Activated CD4-positive, alpha-beta T cell treated with anti-CD3 and anti-CD28 coated beads, Interleukin-2, Interleukin-4, amounts not matched to agents 100 ng/mL and 50 ng/mL, durations not matched to agents 16 hours and 8 hours (primary cell): ENCODE measurements at regions not wholly inside any gene's neighbourhood (a gene's known extent, or its start where the extent isn't known, plus 50 kb on each side); places are given as distances from the start of the nearest gene placed in this dataset.

ENCODE experiments used
- DNase-seq: peaks from one replicate; pipeline ENCODE4 v3.0.0-alpha.2; 2020; ENCODE audit warnings: low spot score

GRCh38 chr2:23291239-23291638, 93.7 kb upstream of the KLHL29 start:
- no peak for DNase-seq

GRCh38 chr2:23292024-23292423, 93.0 kb upstream of the KLHL29 start:
- DNase-seq = no peak

GRCh38 chr2:23293063-23293462, 91.9 kb upstream of the KLHL29 start:
- no peak for DNase-seq

DNA sequence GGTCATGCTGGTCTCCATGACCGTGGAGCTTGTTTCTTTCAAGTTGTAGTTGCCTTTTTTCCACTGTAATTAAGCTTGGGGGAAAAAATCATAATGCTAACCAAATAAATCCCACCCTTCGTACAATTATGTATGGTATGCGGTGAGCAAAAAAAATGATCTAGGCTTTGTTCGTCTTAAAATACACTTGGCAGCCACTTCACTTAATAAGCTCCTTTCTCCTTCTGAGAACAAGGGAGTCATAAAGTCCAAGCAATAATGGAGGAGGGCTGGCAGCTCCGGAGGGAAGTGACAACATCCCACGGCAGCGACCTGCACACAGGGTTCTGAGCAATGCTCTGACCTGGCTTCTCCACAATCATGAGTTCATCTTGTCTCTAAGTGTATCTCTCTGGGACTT, 91.2 kb upstream of the KLHL29 start:
- no peak for DNase-seq

DNA sequence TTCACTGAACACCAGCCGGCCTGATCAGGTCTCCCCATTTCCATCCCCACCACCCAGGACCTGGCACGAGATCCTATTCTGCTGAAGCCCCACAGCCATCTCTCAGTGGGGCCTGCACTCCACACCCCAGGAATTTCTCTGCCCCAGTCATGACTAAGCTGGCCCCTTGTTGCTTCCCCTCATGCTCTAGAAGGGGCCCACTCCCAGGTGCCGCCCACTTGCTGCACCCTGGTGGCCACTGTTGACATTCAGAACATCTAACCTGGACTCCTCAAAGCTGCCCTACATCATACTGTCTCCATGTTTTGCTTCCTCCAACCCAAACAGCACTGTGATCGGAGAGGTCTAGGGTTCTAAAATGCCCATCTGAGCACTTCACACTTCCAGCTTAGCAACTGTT, 90.7 kb upstream of the KLHL29 start:
- DNase-seq = no peak

DNA sequence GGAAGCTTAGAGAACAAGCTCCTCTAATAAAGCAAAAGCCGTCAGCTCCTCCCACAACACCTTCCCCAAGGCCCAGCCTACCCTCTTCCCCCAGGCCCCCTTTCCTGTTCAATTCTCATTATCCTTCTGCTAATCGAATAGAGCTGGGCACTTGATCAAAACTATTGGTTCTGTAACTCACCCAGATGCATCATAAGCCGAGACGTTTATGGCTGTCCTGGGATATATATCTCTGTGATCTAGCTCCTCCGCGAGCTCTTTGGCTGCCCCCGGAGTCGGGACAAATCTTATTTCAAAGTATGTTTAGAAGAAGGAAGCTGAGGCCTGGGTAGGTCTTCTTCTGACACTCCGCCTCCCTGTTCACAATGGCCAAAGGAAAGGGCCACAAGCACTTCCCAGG, 88.3 kb upstream of the KLHL29 start:
- DNase-seq = no peak

DNA sequence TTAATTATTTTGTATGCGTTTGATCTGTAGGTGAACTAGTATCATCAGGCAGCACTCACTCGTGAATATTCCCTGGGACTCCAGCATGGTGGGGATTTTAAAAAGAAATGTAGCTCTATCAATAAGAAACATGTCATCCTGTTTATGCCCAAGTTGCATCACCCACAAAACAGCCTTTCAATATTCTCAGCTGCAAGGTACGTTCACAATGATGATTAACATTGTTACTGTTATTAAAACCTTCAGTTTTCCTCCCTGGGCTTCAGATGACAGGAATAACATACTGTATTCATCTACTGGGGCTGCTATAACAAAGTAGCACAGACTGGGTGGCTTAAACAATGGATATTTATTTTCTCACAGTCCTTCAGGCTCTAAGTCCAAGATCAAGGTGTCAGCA, 87.9 kb upstream of the KLHL29 start:
- DNase-seq = no peak

GRCh38 chr2:23298551-23298950, 86.4 kb upstream of the KLHL29 start:
- DNase-seq = no peak

GRCh38 chr2:23299476-23300195, 85.3 kb upstream of the KLHL29 start:
- no peak for DNase-seq

DNA sequence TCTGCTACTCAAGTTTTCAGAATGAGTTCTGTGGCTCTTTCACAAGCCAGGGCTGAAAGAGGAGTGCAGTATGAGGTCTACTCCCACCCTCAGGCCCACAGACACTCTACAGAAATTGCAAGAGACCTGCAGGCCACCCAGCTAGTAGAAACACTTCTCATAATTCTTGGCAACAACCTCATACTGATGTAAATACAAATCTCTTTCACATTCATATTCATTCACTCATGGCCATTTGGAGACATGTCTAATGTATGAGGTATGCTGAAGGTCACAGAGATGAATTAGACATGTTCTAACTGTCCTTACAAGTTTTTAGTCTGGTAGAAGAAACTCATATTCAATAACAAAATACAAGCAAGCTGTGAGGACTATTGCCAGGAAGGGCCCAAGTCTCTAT, 83.8 kb upstream of the KLHL29 start:
- no peak for DNase-seq

GRCh38 chr2:23302591-23302990, 82.4 kb upstream of the KLHL29 start:
- DNase-seq = no peak

DNA sequence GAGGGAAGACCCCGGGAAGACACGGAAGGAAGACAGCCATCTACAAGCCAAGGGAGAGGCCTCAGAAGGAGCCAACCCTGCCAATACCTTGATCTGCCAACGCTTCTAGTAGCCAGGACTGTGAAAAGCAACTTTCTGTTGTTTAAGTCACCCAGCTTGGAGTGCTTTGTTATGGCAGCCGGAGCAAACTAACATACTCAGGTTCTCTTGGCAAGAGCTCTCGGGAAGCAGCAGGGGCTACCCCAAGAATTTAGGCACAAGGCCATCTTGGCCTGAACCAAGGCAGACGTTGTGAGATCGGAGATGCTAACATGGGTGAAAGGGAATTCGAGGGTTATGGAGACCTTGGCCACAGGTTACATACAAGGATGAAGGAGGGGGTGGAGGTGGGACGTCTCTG, 78.6 kb upstream of the KLHL29 start:
- no peak for DNase-seq

DNA sequence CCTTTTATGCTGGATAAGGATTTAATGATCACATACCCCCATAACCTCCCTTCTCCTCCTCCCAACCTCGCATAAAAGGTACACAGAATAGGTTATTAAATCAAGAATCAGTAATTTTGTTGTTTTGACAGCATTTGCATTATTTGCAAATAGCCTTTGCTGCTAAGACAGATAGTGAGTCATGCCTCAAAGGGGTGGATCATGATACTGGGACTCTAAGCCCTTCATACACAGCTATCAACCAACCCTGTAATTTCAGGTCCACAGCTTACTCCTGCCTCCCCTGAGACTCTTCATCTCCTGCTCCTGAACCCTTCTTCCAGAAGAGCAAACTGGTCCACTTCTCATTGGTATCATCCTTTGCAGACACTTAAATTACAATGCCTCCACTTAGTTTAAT, 73.8 kb upstream of the KLHL29 start:
- DNase-seq = no peak

DNA sequence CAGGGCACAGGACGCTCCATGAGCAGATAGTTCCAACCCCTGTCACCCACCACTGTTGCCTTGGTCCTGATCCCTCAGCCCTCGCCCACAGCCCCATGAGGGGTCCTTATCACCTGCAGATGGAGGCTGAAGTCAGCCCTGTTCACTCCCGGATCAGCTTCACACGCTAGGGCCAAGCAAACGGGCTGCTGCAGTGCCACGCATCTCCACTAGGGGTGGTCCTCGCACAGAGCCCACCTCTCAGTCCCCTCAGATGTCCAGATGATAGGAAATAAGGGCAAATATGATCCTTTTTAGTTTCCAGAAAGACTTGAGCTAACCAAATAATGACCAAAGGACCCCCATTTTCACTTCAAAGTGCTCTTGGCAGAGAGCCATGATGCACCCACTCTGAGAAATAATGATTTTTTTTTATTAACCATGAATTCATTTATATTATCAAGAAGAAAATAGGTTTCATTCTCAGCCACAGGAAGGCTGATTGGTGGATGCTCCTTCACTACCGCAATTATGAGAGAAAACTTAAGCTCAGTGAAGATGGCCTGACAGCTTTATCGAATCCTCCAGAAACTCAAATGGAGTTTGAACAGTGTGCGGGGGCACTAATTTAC, 71.9 kb upstream of the KLHL29 start:
- peak; percentile 7 for DNase-seq

- no peak for DNase-seq
Observed at GRCh38 chr2:23314687-23315086, 70.3 kb upstream of the KLHL29 start.

- no peak for DNase-seq
Observed at GRCh38 chr2:23320058-23320457, 64.9 kb upstream of the KLHL29 start.

GRCh38 chr2:23321751-23322150, 63.2 kb upstream of the KLHL29 start:
- no peak for DNase-seq

DNA sequence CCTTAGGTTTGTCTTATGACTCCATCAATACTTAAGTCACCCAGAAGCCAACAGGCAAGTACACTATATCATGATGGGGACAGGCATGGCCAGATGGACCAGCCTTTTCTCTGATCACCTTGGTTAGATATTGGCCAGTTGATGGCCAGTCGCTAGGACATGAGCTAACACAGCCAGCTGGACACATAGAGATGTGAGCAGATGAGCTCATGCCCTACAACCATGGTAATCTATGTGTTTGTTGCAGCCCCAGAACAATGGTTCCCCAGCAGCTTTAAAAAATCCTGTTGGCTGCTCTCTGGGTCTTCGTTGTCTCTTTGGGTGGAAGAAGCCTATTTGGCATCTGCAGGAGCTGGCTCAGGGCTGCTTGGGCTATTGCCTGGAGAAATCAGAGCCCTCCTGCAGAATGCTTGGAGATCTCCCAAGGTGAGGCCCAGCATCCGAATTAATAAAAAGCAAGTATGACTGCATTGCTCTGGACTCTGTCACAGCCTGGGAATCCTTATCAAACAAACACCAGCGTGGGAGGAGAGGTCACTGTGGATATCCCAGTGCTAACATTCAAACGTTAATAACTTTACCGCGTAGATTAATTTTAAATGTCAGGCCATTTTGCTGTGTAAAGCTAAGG, 62.3 kb upstream of the KLHL29 start:
- no peak for DNase-seq

- no peak for DNase-seq
Observed at GRCh38 chr2:23323198-23323916, 61.6 kb upstream of the KLHL29 start.

- no peak for DNase-seq
Observed at GRCh38 chr2:23323917-23324680, 60.9 kb upstream of the KLHL29 start.

GRCh38 chr2:23326330-23326729, 58.6 kb upstream of the KLHL29 start:
- no peak for DNase-seq

DNA sequence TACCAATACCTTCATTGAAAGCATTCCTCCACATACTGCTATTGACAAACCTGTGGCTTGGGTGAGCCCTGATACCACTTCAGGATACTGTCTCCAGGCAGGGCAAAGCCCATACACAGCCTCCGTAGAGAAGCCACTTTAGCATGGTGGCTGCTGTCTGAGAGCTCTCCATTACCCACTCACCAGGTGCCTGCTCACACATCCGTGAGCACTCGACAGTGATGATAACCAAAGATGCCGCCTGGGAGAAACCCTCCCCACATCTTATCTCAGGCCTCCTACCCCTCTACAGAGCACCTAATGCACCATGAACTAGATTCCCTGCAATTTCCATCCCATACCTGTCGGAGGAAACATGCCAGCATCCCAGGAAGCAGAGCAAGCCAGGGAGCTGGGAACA, 57.6 kb upstream of the KLHL29 start:
- DNase-seq = no peak
